ENCODE measurements at regions not wholly inside any gene's neighbourhood (a gene's known extent, or its start where the extent isn't known, plus 50 kb on each side); places are given as distances from the start of the nearest gene placed in this dataset.
A peak's percentile ranks its signal among the peaks of the same experiment; 100 is the strongest.

- H3K9me3 ChIP-seq: no peaks in the 10 kb centered on the region
- WGBS, 2 donors (ENCODE audit: low coverage in 1 of 2): 62 to 66% methylated on average over 3 of the region's 3 CpGs
- in situ Hi-C loops (cut with MboI; ENCODE audit: low pct_ligation_motif_present in 1 of 4, low pct_unique_long_range_greater_than_20kb in 1 of 4, low sequenced_read_pairs in 3 of 4): no loop called here
- no peak overlapping the region for H3K4me3 ChIP-seq
- no peak for DNase-seq
- no peaks in the 10 kb centered on the region for H3K4me1 ChIP-seq
- no peaks in the 10 kb centered on the region for H3K27me3 ChIP-seq
- TF ChIP-seq POLR2AphosphoS5 (IDR thresholded peaks at IDR 0.05) (no peak), EP300 (IDR thresholded peaks at IDR 0.05; ENCODE audit: low read depth) (no peak), CTCF (IDR thresholded peaks at IDR 0.05) (no peak), POLR2A (IDR thresholded peaks at IDR 0.05) (no peak)
- H3K36me3 ChIP-seq: no peaks in the 10 kb centered on the region
- no peak overlapping the region for H3K27ac ChIP-seq
- intact Hi-C loops (cut with DNase I; ENCODE audit: low total_unique reads): no loop called here
Measured at GRCh38 chr3:21893242-21893641, 142.2 kb upstream of the ZNF385D start.

- TF ChIP-seq POLR2AphosphoS5 (IDR thresholded peaks at IDR 0.05) (no peak), CTCF (IDR thresholded peaks at IDR 0.05) (peak in 2 of 5 experiments; percentile 20 to 33), POLR2A (IDR thresholded peaks at IDR 0.05) (no peak), EP300 (IDR thresholded peaks at IDR 0.05; ENCODE audit: low read depth) (no peak)
- Histone ChIP-seq H3K4me1 (no peaks in the 10 kb centered on the region), H3K27me3 (no peaks in the 10 kb centered on the region), H3K27ac (no peak overlapping the region), H3K36me3 (no peaks in the 10 kb centered on the region), H3K9me3 (no peaks in the 10 kb centered on the region), H3K4me3 (no peak overlapping the region)
- DNase-seq: no peak
- intact Hi-C loops (cut with DNase I; ENCODE audit: low total_unique reads): no loop called here
- in situ Hi-C loops (cut with MboI; ENCODE audit: low pct_ligation_motif_present in 1 of 4, low pct_unique_long_range_greater_than_20kb in 1 of 4, low sequenced_read_pairs in 3 of 4): no loop called here
- whole genome bisulfite sequencing, 2 donors (ENCODE audit: low coverage in 1 of 2): 63 to 78% methylated on average over 3 of the region's 3 CpGs
Measured at GRCh38 chr3:21894459-21895340, 143.7 kb upstream of the ZNF385D start.

GRCh38 chr3:21898316-21898715 lies 147.3 kb upstream of the ZNF385D start:
- intact Hi-C loops (cut with DNase I; ENCODE audit: low total_unique reads) (no loop called here), in situ Hi-C loops (cut with MboI; ENCODE audit: low pct_ligation_motif_present in 1 of 4, low pct_unique_long_range_greater_than_20kb in 1 of 4, low sequenced_read_pairs in 3 of 4) (no loop called here)
- no peaks in the 10 kb centered on the region for H3K27me3 ChIP-seq
- no peak for TF ChIP-seq CTCF (IDR thresholded peaks at IDR 0.05)
- no peak for TF ChIP-seq EP300 (IDR thresholded peaks at IDR 0.05; ENCODE audit: low read depth)
- TF ChIP-seq POLR2AphosphoS5 (IDR thresholded peaks at IDR 0.05): no peak
- no peak for TF ChIP-seq POLR2A (IDR thresholded peaks at IDR 0.05)
- no peak overlapping the region for H3K27ac ChIP-seq
- H3K9me3 ChIP-seq: no peaks in the 10 kb centered on the region
- DNase-seq: no peak
- no peaks in the 10 kb centered on the region for H3K4me1 ChIP-seq
- no peak overlapping the region for H3K4me3 ChIP-seq
- no peaks in the 10 kb centered on the region for H3K36me3 ChIP-seq

GRCh38 chr3:21901484-21901883 lies 150.5 kb upstream of the ZNF385D start:
- Histone ChIP-seq H3K4me3 (no peak overlapping the region), H3K4me1 (no peaks in the 10 kb centered on the region), H3K27me3 (no peaks in the 10 kb centered on the region), H3K27ac (no peak overlapping the region), H3K36me3 (no peaks in the 10 kb centered on the region), H3K9me3 (no peaks in the 10 kb centered on the region)
- in situ Hi-C loops (cut with MboI; ENCODE audit: low pct_ligation_motif_present in 1 of 4, low pct_unique_long_range_greater_than_20kb in 1 of 4, low sequenced_read_pairs in 3 of 4): no loop called here
- 68 to 77% methylated on average over 4 of the region's 4 CpGs for WGBS, 2 donors (ENCODE audit: low coverage in 1 of 2)
- no peak for TF ChIP-seq POLR2A (IDR thresholded peaks at IDR 0.05)
- no peak for TF ChIP-seq EP300 (IDR thresholded peaks at IDR 0.05; ENCODE audit: low read depth)
- no peak for TF ChIP-seq POLR2AphosphoS5 (IDR thresholded peaks at IDR 0.05)
- TF ChIP-seq CTCF (IDR thresholded peaks at IDR 0.05): no peak
- DNase-seq: no peak
- intact Hi-C loops (cut with DNase I; ENCODE audit: low total_unique reads): no loop called here
